HEK293 (cell line): ENCODE measurements at regions not wholly inside any gene's neighbourhood (a gene's known extent, or its start where the extent isn't known, plus 50 kb on each side); places are given as distances from the start of the nearest gene placed in this dataset.

ENCODE experiments used
- BCL11A ChIP-seq: fragments of 450-650 bp; formaldehyde crosslinking; IDR thresholded peaks from 2 replicates; pipeline ENCODE4 v1.5.1; 2016; ENCODE audit warnings: low read depth, missing biosample characterization, missing genetic modification characterization
- MYNN ChIP-seq: fragments of 450-650 bp; formaldehyde crosslinking; IDR thresholded peaks from 2 replicates; pipeline ENCODE4 v1.5.1; 2016; ENCODE audit warnings: missing biosample characterization, missing genetic modification characterization, borderline replicate concordance
- SETDB1 ChIP-seq: IDR thresholded peaks from one replicate; pipeline ENCODE4 v1.6.1; 2017; ENCODE audit warnings: mild to moderate bottlenecking, low read length, moderate library complexity, mixed read lengths; ENCODE audit not compliant: insufficient read length
- YY1 ChIP-seq: fragments of 450-650 bp; formaldehyde crosslinking; IDR thresholded peaks from 2 replicates; pipeline ENCODE4 v1.5.1; 2018; ENCODE audit warnings: missing biosample characterization, missing genetic modification characterization
- ZNF274 ChIP-seq, 2 experiments: fragments of 200-500 bp in 1 of 2; fragments of 450-650 bp in 1 of 2; sonication (Bioruptor generic) in 1 of 2; formaldehyde crosslinking in 1 of 2; IDR thresholded peaks; 2 replicates each; pipeline versions ENCODE4 v1.5.1 to v1.6.1; 2014 to 2016; ENCODE audit warnings: borderline replicate concordance in 1 of 2, inconsistent platforms in 1 of 2, low read length in 1 of 2, missing biosample characterization in 1 of 2, missing genetic modification characterization in 1 of 2
- ZNF292 ChIP-seq: fragments of 450-650 bp; formaldehyde crosslinking; IDR thresholded peaks from 2 replicates; pipeline ENCODE4 v1.5.1; 2016; ENCODE audit warnings: low read depth, missing biosample characterization, missing genetic modification characterization, borderline replicate concordance
- ZNF544 ChIP-seq: fragments of 450-650 bp; formaldehyde crosslinking; IDR thresholded peaks from 2 replicates; pipeline ENCODE4 v1.5.0; 2017; ENCODE audit warnings: missing biosample characterization, missing genetic modification characterization
- ZNF670 ChIP-seq: fragments of 450-650 bp; formaldehyde crosslinking; IDR thresholded peaks from 2 replicates; pipeline ENCODE4 v1.5.1; 2016; ENCODE audit warnings: missing biosample characterization, missing genetic modification characterization, low read depth
- ZNF701 ChIP-seq: fragments of 450-650 bp; formaldehyde crosslinking; IDR thresholded peaks from 2 replicates; pipeline ENCODE4 v1.5.1; 2016; ENCODE audit warnings: missing biosample characterization, missing genetic modification characterization
- TF ChIP-seq, protein P1 (sequence below): fragments of 450-650 bp; formaldehyde crosslinking; IDR thresholded peaks from 2 replicates; pipeline ENCODE4 v1.5.1; 2016; ENCODE audit warnings: missing biosample characterization, missing genetic modification characterization
- TF ChIP-seq, protein P2 (sequence below): fragments of 450-650 bp; formaldehyde crosslinking; IDR thresholded peaks from 2 replicates; pipeline ENCODE4 v1.5.1; 2016; ENCODE audit warnings: missing biosample characterization, missing genetic modification characterization
- TF ChIP-seq, protein P3 (sequence below): fragments of 450-650 bp; formaldehyde crosslinking; IDR thresholded peaks from 2 replicates; pipeline ENCODE4 v1.5.1; 2016; ENCODE audit warnings: missing biosample characterization, missing genetic modification characterization
- TF ChIP-seq, protein P4 (sequence below): fragments of 450-650 bp; formaldehyde crosslinking; IDR thresholded peaks from 2 replicates; pipeline ENCODE4 v1.5.1; 2016; ENCODE audit warnings: missing biosample characterization, missing genetic modification characterization, borderline replicate concordance

DNA sequence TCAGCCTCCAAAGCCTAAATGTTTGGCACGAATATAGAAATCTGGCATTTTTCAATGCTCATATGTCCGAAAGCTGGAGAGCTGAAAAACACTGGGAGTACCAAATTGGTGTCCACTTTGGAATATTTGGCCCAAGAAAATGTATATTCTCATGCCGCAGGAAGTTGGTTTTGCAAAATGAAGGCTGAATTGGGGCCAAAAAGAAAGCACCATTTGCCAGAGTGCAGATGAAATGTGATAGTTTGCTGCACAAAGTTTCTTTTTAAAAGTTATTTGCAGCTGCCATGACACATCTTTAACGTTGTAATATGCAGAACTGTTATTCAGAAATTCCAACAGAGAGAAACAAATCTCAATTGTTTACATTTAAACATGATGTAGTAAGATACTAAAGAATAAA lies 124.2 kb upstream of the LYPLAL1 start:
- TF ChIP-seq, protein P1, sequence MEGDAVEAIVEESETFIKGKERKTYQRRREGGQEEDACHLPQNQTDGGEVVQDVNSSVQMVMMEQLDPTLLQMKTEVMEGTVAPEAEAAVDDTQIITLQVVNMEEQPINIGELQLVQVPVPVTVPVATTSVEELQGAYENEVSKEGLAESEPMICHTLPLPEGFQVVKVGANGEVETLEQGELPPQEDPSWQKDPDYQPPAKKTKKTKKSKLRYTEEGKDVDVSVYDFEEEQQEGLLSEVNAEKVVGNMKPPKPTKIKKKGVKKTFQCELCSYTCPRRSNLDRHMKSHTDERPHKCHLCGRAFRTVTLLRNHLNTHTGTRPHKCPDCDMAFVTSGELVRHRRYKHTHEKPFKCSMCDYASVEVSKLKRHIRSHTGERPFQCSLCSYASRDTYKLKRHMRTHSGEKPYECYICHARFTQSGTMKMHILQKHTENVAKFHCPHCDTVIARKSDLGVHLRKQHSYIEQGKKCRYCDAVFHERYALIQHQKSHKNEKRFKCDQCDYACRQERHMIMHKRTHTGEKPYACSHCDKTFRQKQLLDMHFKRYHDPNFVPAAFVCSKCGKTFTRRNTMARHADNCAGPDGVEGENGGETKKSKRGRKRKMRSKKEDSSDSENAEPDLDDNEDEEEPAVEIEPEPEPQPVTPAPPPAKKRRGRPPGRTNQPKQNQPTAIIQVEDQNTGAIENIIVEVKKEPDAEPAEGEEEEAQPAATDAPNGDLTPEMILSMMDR (tag by site-specific recombination), result no peak
- TF ChIP-seq, protein P2, sequence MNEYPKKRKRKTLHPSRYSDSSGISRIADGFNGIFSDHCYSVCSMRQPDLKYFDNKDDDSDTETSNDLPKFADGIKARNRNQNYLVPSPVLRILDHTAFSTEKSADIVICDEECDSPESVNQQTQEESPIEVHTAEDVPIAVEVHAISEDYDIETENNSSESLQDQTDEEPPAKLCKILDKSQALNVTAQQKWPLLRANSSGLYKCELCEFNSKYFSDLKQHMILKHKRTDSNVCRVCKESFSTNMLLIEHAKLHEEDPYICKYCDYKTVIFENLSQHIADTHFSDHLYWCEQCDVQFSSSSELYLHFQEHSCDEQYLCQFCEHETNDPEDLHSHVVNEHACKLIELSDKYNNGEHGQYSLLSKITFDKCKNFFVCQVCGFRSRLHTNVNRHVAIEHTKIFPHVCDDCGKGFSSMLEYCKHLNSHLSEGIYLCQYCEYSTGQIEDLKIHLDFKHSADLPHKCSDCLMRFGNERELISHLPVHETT, result no peak
- TF ChIP-seq MYNN (tag by site-specific recombination), result no peak
- TF ChIP-seq, protein P3, sequence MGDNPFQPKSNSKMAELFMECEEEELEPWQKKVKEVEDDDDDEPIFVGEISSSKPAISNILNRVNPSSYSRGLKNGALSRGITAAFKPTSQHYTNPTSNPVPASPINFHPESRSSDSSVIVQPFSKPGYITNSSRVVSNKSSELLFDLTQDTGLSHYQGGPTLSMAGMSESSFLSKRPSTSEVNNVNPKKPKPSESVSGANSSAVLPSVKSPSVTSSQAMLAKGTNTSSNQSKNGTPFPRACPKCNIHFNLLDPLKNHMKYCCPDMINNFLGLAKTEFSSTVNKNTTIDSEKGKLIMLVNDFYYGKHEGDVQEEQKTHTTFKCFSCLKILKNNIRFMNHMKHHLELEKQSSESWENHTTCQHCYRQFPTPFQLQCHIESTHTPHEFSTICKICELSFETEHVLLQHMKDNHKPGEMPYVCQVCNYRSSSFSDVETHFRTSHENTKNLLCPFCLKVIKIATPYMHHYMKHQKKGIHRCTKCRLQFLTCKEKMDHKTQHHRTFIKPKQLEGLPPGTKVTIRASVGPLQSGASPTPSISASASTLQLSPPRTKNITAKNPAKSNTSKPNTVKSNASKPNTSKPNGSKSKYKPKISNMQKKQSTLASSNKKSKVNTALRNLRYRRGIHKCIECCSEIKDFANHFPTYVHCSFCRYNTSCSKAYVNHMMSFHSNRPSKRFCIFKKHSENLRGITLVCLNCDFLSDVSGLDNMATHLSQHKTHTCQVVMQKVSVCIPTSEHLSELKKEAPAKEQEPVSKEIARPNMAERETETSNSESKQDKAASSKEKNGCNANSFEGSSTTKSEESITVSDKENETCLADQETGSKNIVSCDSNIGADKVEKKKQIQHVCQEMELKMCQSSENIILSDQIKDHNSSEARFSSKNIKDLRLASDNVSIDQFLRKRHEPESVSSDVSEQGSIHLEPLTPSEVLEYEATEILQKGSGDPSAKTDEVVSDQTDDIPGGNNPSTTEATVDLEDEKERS (tag by site-specific recombination), result no peak
- no peak for TF ChIP-seq ZNF701 (tag by site-specific recombination)
- no peak for TF ChIP-seq ZNF670 (tag by site-specific recombination)
- TF ChIP-seq, protein P4, sequence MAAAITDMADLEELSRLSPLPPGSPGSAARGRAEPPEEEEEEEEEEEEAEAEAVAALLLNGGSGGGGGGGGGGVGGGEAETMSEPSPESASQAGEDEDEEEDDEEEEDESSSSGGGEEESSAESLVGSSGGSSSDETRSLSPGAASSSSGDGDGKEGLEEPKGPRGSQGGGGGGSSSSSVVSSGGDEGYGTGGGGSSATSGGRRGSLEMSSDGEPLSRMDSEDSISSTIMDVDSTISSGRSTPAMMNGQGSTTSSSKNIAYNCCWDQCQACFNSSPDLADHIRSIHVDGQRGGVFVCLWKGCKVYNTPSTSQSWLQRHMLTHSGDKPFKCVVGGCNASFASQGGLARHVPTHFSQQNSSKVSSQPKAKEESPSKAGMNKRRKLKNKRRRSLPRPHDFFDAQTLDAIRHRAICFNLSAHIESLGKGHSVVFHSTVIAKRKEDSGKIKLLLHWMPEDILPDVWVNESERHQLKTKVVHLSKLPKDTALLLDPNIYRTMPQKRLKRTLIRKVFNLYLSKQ, result no peak
- no peak for TF ChIP-seq SETDB1
- no peak for TF ChIP-seq ZNF274 (IDR thresholded peaks at IDR 0.05; ENCODE audit: low read length)
- no peak for TF ChIP-seq ZNF274 (tag by site-specific recombination; IDR thresholded peaks at IDR 0.05; ENCODE audit: borderline replicate concordance)
- TF ChIP-seq ZNF292 (tag by site-specific recombination), result no peak
- no peak for TF ChIP-seq YY1
- no peak for TF ChIP-seq BCL11A (tag by site-specific recombination)
- no peak for TF ChIP-seq ZNF544 (tag by site-specific recombination)
